NCI-H2029 (cell line): ENCODE measurements at regions not wholly inside any gene's neighbourhood (a gene's known extent, or its start where the extent isn't known, plus 50 kb on each side); places are given as distances from the start of the nearest gene placed in this dataset.
"Not testable (repeated sequence)": the region's sequence is repeated elsewhere in the genome, so short reads cannot be mapped to it uniquely, and the experiment has no call there.

Experiments used
- DNase-seq: peaks from one replicate; lab custom pipeline; 2025; lab: John Stamatoyannopoulos, UW

GRCh38 chr5:144644317-144644716 is 473.6 kb downstream of the KCTD16 start:
- no peak for DNase-seq

DNA sequence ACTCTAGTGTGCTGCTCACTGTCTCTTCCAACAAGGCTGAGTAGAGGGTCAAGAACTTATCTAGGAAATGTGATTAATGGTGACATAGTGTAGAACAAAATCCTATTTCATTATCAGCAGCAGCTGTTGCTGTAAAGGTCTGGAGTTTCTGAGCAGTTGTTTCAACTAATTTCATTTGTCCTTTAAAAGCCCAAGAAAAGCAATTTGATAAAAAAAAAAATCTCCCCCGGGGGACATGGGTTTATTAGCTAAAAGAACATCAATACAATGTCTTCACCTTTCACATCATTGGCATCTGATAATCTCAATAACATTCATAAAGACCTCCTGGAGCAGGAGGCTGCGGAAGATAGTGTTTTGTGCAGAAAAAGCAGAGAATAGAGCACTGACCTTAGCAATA is 468.1 kb downstream of the KCTD16 start:
- DNase-seq, result no peak

DNA sequence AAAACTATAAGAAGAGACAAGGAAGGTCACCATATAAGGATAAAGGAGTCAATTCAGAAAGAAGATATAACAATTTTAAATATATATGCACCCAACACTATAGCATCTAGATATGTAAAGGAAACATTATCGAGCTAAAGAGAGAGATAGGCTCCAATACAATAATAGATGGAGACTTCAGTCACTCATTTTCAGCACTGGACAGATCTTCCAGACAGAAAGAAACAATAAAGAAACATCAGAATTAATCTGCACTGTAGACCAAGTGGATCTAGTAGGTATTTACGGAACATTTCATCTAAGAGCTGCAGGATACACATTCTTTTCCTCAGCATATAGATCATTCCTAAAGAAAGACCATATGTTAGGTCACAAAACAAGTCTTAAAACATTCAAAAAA is 463.5 kb downstream of the KCTD16 start:
- DNase-seq, result no peak

- peak; percentile 87 for DNase-seq
Observed at GRCh38 chr5:144598451-144599068, 427.9 kb downstream of the KCTD16 start.

DNA sequence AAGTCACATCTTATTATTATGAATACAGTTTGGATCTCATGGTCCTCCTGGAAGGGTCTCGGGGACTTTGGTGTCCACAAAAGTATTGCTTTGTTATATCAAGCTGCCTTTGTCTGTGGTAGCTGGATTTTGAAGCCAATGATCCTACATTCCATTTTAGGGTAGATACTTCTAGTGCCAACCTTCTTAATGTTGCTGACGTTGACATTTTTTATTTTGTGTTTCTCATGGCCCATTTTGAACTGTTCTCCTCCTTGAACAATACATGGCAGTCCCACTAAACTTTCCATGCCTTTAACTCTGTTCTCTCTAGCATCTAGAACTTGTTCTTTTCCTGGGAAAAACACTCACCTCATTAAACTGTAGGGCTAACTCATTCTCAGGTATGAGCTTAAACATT is 425.8 kb downstream of the KCTD16 start:
- DNase-seq, result no peak

DNA sequence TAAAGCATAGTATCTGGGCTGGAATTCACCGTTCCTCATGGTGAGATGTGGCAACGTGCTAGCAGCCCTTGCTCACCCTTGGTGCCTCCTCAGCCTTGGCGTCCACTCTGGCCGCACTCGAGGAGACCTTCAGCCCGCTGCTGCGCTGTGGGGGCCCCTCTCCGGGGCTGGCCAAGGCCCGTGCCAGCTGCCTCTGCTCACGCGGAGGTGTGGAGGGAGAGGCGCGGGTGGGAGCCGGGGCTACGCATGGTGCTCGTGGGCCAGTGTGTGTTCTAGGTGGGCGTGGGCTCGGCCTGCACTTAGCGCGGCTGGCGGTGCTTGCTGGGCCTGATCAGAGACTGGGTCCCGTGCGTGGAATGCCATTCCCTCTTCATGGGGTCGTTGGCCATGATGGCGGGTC is 424.2 kb downstream of the KCTD16 start:
- DNase-seq, result no peak

DNA sequence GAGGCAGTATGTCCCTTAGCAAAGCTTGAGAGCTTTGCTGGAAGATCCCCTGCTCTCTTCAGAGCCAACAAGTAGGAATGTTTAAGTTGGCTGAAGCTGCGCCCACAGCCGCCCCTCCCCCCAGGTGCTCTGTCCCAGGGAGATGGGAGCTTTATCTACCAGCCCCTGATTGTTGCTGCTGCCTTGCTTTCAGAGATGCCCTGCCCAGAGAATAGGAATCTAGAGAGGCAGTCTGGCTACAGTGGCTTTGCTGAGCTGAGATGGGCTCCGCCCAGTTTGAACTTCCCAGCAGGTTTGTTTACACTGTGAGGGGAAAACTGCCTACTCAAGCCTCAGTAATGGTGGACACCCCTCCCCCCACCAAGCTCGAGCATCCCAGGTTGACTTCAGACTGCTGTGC is 423.6 kb downstream of the KCTD16 start:
- DNase-seq, result not testable (repeated sequence)

DNA sequence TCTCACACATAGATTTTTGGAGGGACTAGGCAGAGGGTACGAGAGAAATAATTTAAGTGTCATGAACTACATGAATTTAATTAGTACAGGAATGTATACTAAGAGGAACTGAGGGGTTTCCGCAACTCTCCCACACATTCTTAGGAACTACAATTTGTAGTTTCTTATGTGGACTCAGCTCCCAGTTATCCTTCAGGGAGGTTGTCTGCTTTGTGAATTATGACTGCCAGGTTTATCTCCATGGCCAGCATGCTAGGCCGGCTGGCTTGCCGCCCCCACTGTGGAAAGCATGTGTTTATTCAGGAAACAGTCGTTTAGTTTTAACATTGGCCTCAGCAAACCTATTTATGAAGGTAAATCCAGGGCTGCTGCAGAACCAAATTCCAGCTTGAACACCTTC is 415.0 kb downstream of the KCTD16 start:
- DNase-seq, result no peak

DNA sequence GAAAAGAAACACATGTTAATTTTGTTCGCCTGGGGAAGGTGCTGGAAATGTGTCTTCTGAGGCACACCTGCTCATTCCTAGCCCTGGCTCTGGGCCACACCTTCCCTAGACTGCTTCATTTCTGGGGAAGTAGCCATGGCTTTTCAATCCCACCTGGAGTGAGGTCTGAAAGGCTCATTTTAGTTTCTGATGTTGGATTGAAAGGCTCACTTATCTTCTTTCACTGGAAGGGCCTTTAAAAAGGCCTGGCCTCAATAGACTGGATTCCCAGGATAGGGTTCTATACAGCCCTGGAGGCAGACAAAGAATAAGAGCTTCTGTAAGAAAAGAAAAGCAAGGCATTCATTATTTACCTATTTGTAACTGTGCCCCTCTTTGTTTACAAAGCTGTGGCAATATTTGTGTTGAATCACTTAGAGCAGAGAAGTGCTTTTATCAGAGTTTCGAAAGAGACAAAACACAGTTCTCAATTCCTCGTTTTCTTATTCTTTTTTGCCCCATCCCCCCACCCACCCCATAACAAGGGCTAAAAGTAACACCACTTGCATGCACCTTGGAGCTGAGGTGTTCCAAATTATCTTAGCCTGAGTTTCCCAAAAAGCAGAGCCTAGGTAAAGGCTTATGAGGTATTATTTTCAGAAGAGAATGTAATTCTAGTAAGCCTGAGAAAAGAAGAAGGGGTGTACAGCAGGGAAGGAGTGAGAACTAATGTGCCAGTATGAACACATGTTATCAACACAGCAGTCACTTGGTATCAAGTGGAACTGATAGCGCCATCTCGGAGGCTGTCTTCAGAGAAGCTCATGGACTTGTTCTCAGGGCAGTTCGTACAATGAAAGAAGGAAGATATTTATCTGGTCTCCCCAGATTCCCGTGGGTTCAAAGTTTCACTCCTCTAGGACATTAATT is 413.1 kb downstream of the KCTD16 start:
- DNase-seq, result peak; percentile 42

- no peak for DNase-seq
Observed at GRCh38 chr5:144582066-144582465, 411.4 kb downstream of the KCTD16 start.

- DNase-seq, result no peak
Observed at GRCh38 chr5:144581044-144581443, 410.4 kb downstream of the KCTD16 start.

DNA sequence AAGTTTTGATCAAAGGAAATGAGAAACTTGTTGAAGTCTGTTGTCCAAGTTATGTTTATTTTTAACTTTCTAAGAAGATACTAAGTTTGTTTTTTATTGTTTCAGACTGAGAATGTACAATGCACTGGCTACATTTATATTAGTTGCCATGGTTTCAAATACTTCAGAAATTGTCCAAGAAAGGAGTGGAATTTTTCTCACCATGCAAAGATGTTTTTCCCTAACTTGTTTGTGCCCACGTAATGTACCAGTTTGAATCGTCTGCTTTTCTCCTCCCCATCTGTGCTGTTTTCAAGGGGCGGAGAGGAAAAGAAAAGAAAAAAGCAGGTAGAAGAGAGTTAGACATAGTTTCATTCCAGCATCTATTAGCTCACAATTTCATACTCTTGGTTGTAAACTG is 407.0 kb downstream of the KCTD16 start:
- DNase-seq, result no peak

DNA sequence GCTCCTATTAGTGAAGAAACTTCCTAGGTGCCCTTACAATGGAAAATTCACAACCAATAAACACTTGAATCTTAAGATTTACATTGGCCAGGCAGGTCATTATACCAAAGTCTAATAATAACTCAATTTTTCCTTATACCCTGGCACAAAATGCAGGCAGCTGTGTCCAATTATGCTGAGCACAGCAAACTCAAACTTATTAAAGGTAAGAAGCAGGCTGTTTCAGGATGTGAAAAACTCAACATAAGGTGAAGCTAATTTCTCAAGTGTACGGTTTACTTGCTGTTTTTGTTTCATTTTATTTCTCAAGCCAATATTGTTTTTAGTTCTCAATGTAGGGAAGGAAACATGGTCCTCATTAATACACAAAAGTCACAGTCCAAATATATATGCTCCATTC is 405.1 kb downstream of the KCTD16 start:
- no peak for DNase-seq

DNA sequence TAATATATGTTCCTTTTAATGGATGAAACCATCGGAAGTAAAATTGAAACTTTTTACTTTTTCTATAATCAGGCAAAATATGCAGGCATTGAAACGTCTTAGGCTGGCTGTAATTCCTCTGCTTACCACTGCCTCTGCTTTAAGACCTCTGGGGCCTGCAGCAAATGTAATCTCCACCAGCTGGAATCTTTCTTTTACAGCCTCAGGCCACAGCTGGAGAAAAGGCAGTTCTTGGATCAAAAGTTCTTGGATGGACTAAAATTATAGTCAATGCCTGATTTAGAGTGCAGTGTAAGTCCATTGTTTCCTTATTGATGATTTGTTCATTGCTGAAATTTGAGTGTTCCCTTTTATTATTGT is 396.7 kb downstream of the KCTD16 start:
- no peak for DNase-seq

GRCh38 chr5:144566747-144567420 is 396.2 kb downstream of the KCTD16 start:
- DNase-seq, result no peak

- peak; percentile 82 for DNase-seq
Observed at GRCh38 chr5:144549580-144549979, 378.9 kb downstream of the KCTD16 start.

- no peak for DNase-seq
Observed at GRCh38 chr5:144548936-144549335, 378.3 kb downstream of the KCTD16 start.

GRCh38 chr5:144547098-144547499 is 376.4 kb downstream of the KCTD16 start:
- DNase-seq, result no peak

GRCh38 chr5:144538845-144539244 is 368.2 kb downstream of the KCTD16 start:
- DNase-seq, result no peak
